ENCODE measurements at regions not wholly inside any gene's neighbourhood (a gene's known extent, or its start where the extent isn't known, plus 50 kb on each side); places are given as distances from the start of the nearest gene placed in this dataset.

DNA sequence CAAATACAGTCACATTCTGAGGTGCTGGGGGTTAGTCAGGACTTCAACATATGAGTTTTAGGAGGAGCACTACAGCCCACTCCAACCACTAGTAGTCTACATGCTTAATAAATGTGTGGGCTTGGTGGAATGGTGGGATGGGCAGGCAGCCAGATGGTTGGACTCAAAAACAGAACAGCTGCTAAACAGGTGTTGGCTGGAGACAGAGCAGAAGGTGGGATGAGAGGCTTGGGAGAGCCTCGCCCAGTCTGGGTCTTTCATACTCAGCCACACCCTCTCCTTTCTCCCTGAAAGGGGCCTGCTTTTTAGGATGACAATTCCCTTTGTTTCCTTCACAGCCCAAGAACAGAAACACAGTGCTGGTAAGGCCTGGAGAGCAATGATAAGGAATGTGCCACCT, 143.9 kb upstream of the KLHL29 start:
- no peak for DNase-seq

DNA sequence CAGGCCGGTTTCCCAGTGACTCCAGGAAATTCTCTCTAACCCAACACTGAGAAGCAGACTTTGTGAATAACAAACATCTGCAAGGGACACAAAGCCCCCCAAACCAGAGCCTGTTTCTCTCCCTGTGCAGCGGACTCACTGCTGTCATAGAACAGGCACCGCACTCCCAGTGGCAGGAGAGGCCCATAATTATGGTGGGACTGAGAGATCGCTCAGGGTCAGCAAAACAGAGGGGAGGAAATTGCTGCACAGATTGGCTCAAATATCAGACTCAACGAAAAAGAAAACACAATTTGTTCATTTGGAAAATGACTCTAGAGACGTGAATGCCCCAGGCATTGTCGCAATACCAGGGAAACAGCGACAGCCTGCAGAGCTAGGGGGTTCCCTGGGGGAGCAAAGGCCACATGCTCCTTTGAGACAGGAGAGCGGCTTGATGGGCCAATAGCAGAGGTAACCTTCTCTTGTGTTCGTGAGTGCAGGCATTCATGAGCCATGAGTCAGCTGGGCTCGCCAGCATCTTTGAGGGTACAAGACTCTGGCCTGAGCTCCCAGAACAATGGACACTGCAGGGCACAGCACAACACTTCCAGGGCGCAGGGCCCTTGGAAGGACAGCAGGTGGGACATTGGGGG, 143.3 kb upstream of the KLHL29 start:
- DNase-seq = no peak

DNA sequence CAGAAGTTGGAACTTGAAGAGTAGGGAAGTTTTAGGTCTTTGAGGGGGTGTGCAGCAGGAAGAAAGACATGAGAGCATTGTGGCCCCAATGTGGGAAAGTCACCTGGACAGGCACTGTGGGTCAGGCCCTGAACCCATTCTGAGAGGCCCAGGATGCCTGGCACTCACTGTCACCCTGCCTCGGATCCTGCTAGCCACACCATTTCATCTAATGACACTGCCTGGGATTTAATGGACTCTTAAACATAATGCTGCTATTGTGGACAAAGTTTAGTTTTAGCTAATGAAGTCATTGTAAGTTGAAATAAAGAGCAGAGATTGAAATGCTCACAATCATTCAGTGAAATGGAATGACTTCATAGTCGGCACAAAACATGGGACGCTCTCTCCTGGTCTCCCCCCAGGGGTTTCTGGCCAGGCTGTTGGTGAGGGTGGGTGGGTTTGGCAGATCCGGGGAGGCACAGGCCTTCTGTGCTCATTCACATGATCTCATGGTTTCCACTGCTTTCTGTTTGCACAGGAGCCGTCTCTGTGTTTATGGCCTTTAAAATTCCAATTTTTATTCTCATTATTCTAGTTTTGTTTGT, 141.8 kb upstream of the KLHL29 start:
- no peak for DNase-seq

DNA sequence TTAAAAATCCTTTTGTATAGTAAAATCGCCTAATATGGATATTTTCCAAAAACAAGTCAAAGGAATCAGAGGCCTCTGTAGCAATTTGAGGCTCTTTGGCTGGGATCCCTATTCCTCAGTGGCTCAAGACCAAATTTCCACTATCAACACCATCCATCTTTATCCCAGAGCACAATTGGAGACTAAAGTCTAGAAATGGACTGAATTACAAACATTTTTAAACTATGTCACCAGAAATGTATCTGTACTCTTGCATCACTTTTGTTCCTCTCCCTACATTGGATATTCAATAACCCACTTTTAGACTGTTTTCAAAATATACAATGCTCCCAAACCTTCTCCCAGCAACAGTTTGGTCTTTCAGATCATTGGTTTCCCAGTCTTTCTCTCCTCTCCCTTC, 140.4 kb upstream of the KLHL29 start:
- no peak for DNase-seq

DNA sequence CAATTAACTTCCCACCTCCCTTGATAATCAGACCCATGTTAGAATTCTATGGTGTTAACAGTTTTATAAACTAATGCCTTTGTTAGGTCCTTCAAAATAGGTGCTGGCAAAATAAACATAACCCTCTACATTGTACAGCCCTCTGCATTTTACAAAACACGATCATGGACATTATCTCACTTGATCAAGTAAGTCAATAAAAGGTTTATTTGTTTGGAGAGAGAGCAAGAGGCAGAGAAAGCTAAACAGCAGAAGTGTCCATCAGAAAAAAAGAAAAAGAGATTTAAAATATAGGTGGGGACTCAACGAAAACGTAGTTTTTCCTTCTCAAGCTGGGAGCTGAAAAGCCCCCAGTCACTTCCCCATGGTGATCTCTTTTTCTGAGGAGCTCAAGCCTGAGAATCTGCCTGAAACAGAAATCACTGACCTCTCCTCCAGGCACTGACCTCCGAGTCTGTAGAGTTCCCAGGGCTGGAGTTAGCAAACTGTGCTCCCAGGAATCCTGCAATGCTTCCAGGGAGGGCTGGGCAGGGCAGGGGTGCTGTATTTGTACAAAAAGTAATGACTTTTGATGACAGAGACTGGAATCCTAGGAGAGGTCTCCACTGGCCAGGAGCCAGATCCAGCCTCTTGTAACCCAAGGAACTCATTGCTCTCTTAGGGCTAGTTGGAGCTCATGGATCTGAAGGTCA, 137.8 kb upstream of the KLHL29 start:
- no peak for DNase-seq

DNA sequence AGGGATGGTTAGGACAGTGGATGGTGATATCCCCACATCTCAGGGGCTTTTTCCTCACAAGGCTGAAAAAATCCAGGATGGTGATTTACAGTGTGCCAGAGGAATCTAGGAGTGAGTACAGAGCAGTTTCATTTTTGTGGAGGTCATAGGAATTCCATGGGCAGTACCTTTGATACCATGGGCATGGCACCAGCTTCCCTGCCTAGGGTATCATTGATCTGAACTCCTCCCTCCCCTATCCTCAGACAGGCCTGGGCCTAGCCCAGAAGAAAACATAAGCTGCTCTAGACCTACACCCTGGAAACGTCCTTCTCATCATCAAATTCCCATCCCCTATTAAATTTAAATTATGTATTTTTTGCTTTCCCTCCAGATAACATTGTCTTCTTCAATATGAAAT, 136.3 kb upstream of the KLHL29 start:
- no peak for DNase-seq

DNA sequence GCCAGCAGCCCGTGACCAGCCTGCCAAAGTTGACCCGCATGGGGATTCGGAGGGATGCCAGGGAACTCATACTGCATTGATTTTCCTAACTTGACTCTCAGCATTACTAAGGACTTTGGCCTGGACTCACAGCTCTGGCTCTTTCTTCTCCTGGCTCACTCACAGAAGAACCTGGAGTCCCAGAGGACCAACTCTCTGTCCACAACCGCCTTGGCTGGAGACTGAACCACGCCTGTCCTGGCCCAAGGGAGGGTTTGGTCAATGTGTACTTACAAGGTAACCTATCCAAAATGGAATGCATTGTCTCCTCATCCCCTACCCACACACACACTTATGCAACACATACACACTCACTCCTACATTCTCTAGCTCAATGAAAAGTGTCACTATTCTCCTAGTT, 135.6 kb upstream of the KLHL29 start:
- DNase-seq = peak; percentile 53

DNA sequence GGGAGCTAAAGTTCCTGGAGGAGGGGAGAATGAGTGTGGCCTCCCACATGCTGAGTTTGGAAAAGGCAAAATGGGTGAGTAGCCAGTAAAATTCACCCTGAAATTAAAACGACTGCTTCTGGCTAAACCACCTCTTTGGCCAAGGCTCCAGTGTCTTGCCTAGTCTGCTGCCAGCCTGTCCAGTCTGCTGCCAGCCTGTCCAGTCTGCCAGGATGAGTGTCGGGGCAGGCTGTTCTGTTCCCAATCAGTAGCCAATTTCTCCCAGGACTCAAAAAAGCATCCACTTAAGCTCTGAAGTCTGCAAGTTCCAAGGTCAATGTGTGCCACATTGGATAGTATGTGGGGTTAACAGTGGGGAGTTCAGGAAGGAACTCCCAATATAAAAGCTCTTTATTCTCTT, 134.6 kb upstream of the KLHL29 start:
- no peak for DNase-seq

DNA sequence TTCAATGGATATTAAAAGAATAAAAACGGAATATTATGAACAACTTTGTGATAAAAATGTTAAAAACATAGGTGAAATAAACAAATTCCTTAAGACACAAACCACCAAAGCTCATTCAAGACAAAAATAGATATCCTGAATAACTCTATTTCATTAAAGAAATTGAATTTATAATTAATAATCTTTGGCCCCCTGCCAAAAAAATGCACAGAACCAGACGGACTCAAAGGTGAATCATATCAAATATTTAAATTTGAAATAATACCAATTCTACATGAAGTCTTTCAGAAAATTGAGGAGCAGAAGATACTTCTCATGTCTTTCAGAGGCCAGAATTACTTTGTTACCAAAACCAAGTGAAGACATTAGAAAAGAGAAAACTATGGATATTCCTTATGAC, 128.3 kb upstream of the KLHL29 start:
- DNase-seq = no peak

DNA sequence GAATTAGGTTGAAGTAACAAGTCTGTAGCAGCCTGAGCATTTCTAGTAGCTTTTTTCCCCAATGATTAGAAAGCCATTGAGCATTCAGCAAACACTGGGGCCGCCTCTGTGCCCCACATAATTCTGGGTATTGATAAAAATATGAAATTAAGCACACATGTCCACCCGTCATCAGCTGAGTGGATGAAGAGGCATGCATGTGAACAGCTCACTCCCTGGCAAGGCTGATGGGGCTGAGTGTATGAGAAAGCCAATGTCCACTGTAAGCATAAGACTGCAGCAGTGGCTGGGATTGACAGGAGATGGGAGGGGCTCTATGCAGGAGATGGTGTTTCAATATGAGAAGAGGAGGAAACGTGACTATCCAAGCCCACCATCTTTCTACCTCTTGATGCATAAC, 124.4 kb upstream of the KLHL29 start:
- no peak for DNase-seq

DNA sequence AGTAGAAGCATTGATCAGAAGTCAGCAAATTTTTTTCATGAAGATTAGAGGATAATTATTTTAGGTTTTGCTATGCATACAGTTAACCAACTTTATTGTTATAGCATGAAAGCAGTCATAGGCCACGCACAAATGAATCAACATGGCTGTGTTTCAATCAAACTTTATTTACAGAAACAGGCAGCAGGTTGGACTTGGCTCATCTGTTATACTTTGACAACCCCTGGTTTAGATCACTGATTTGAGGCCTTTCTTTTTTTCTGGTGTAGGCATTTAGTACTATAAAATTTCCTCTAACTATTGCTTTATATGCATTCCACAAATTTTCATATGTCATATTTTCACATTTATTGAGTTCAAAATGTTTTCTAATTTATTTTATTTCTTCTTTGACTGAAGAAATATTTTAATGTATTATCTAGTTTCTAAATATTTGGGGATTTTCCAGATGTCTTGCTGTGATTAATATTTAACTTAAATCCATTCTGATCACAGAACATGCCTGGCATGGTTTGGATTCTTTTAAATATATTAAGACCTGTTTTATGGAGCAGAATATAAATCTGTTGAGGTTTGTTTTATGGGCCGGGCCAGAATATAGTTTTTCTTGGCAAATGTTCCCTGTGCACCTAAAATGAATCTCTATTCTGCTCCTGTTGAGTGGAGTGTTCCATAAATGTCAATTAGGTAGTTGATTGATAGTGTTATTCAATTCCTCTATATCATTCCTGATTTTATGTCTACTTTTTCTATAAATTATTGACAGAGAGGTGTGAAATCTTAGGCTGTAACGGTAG, 116.3 kb upstream of the KLHL29 start:
- DNase-seq = peak; percentile 71

DNA sequence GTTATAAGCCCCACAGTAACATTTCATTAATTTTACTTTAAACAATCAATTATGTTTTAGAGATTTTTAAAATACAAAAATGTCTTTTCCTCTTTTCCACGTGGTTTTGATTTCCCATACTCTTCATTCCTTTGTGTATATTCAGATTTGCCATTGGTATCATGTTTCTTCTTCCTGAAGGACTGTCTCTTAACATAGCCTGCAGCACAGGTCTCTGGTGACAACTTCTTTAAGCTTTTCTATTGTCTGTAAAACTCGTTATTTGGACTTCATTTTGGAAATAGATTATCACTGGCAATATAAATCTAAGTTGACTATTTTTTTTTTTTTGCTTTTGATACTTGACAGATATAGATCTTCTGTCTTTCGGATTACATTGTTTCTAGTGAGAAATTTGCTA, 115.2 kb upstream of the KLHL29 start:
- DNase-seq = peak; percentile 21

DNA sequence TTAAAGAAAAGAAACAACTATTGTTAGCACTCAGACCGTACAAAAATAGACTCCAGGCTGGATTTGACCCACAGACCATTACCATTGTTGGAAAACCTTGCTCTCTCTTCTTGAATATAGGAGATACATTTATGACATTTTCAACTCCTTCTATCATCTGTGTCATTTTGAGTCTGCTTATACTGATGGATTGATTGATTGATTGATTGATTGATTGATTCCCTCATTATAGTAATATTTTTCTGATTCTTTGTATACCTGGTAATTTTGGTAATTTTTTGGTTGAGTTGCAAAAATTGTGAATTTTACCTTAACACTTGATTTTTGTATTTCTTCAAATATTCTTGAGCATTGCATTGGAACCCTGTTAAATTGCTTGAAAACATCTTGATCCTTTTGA, 114.2 kb upstream of the KLHL29 start:
- DNase-seq = no peak

DNA sequence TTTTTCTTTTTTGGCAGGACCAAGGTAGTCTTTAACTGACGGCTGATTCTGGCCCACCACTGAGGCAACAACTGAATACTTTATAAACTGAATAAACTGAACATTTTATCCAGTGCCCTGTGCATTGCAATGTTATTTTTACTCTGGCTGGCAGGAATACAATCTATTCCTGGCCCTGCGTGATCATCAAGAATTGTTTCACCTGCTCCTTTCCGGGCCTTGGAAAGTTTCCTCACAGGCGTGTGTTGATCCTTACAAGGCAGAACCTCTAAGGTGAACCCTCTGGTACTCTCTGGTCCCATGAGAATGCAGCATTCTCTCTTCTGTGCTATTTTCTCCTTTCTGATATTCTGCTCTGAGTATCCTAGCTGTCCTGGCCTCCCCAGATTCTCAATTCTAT, 113.7 kb upstream of the KLHL29 start:
- DNase-seq = no peak

DNA sequence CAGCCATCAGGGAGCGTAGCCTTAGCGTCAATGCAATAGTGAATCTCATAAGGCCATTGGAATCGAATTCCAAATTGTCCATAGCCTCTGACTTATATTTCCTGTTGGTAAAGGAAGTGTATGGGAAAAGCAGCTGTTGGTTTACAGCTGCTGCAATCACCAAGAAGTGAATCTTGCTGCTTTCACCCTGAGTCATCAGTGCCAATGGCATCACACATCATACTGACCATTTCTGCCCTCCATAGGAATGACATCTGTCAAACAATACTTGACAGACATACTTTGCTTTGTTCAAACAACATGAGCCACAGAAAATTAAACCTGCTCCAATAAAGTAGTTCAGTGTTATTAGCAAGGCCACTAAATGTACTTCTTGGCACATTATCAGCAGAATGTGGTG, 111.2 kb upstream of the KLHL29 start:
- no peak for DNase-seq

DNA sequence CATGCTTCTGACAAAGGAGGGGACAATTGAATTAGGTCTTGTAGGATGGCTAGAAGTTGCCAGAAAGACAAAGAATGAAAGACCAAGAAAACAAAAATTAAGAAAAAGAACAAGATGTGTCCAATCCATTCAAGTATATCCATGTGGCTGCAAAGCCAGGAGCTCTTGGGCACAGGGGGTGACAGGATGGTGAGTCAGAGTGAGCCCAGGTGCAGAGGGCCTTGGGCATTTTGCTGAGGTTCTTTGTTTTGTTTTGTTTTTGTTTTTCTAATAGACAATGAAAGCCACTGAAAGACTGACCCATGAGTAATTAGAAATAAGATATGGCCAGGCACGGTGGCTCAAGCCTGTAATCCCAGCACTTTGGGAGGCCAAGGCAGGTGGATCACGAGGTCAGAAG, 104.6 kb upstream of the KLHL29 start:
- no peak for DNase-seq

DNA sequence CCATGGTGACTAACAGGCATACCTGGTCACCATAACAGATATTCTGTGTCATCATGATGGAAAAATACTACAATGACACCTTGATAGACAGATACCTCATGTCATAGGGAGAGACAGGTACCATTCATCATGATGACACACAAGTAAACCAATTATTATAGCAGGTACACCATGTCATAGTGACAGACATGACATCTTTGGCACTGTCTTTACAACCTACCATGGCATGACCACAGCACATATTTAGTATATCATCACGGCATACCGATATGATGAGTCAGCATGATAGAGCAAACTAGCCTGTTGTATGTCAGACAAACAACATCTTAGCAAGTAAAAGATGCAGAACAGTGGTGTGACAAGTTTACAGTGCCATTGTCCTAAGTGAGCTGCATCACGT, 101.3 kb upstream of the KLHL29 start:
- peak; percentile 28 for DNase-seq

DNA sequence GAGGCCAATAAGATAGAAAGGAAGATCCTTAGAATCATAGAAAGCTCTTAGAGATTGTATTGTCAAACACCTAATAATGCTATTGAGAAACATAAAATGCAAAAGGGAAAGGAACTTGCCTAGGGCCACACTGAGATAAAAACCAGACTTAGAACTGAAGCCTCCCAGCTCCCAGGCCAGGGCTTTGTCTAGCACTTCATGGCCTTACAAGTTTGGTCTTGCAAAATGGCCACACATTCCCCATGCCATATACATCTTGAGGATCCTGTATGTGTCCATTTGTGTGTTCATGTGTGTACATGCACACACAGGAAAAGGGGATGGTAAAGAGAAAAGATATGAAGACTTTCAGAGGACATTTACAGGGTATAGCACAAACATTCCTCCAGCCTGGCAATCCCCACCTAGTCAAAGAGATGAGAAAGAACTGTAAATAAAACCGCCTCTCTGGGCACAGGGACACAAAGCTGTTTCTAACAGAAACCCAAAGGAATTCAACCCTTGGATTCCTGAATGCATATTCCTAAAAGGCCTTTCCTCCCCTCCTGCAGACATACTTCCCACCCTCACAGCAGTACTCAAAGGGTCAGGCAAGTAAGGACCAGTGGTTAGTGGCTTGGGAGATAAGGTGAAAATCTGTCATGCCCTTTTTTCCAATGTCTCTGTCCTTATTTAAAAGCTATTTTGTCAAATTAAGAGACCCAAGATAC, 99.7 kb upstream of the KLHL29 start:
- no peak for DNase-seq

DNA sequence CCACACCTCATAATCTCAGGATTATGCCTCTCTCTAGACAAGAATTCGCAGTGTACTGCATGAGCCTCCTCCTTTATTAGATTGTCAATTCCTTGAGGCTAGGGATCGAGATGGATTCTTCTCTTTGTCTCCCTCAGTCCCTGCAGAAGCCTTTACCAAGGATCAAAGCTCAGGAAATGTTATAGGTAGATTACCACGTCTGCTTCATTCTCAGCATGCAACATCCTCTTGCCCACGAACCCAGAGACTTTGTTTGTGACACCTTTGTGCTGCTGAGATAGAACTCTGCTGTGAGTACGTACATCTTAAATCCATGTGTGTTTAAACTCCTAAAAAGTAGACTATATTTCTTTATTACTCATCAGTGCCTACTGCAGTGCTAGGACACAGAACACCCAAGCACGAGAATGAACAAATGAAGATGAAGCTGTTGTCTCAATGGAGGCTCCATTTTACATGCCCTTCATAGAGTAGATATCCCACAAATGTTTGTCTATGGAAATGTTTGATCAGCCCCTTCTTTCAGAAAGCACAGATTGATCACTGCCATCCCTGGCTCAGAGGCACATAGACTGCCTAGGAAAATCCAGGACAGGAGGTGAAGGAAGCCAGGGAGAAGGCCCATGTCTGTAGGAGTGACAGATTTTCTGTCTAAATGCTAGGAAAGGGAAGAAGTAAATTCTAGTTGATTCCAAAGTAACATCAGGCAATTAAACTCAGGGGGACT, 98.8 kb upstream of the KLHL29 start:
- DNase-seq = no peak

DNA sequence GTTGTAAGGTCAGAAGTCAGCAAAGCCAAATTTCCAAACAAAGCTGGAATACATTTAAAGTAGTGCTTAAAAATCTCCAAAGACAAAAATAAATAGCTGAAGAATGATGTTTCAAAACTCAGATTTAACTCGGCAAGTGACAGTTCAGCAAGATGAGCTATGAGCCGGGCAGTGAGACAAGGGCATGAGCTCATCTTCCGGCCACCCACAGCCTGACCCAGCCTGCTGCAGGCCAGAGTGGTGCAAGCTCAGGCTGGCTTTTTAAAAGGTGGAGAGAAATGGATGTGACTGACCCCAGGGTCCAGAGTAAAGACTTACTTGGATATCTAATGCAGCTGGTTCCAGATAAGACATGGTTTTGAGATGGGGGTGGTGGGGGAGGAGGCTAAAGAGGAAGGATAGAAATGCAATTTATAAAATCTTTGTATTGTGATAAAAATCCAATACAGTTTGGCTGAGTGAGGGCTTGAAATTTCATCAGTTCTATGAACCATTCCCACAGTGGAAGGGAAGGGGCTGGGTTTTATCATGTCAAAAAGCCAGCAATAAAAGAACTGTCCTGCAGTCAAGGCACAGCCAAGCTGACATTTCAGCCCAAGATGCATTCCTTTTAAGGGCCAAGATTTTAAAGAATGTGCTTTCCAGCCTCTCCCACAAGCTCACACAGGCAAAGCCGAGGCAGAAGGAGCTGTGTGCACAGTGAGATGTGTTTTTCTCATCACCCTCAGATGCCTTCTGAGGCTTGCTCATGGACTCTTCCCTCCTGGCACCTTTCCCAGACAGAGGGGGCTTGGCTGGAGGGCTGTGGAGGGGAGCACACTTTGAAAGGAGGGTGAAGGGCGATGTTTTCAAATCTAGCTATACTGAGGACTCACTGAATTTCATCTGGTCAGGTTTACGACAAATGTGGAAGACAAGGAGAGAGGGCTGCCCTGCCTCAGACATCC, 97.9 kb upstream of the KLHL29 start:
- DNase-seq = peak; percentile 84

DNA sequence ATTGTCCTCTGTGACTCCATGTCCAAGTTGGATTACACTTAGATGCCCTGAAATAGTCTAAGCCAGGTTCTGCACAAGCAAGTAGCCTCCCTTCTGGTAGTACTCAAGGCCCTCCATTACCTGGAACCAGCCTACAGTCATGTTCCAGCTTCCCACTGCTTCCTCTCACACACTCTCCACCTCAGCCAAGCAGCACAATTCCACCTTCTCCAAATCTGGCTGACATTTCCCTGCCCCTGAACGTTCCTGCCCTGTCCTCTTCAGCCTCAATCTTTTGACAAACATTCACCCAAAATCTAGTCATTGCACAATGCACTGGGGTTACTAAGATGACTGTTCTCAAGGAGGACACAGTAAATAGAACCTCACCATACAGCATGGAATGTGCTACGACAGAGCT, 95.3 kb upstream of the KLHL29 start:
- no peak for DNase-seq

Data from fibroblast of skin of right quadriceps (primary cell).